Uterus (tissue), 3 donors: ENCODE measurements at regions not wholly inside any gene's neighbourhood (a gene's known extent, or its start where the extent isn't known, plus 50 kb on each side); places are given as distances from the start of the nearest gene placed in this dataset.

Experiments
- DNase-seq, 2 donors: peaks; one replicate each; pipeline ENCODE4 v3.0.0-alpha.2; 2019 to 2020
- H3K27ac ChIP-seq, 2 donors: fragments of 200-600 bp; sonication (generic); 1 replicate in 1 of 2; 2 replicates in 1 of 2; pipeline ENCODE4 v1.5.1; 2016 to 2018
- H3K27me3 ChIP-seq, 2 donors: fragments of 200-600 bp; sonication (generic); one replicate each; pipeline ENCODE4 v1.5.1; 2018 to 2019; ENCODE audit warnings: control low read depth in 1 of 2
- H3K36me3 ChIP-seq, 2 donors: fragments of 200-600 bp; sonication (generic); one replicate each; pipeline ENCODE4 v1.5.1; 2019; ENCODE audit warnings: control low read depth in 1 of 2
- H3K4me1 ChIP-seq, 2 donors: fragments of 200-600 bp; sonication (generic); one replicate each; pipeline ENCODE4 v1.5.1; 2018 to 2019; ENCODE audit warnings: control low read depth in 1 of 2
- H3K4me3 ChIP-seq, 2 donors: fragments of 200-600 bp; sonication (generic); 1 replicate in 1 of 2; 2 replicates in 1 of 2; pipeline ENCODE4 v1.5.1; 2018 to 2019; ENCODE audit warnings: mild to moderate bottlenecking in 1 of 2
- H3K9me3 ChIP-seq, 2 donors: fragments of 200-600 bp; sonication (generic); one replicate each; pipeline ENCODE4 v1.5.1; 2019; ENCODE audit warnings: control low read depth in 1 of 2
- POLR2A ChIP-seq, 2 donors: fragments of 450-650 bp; IDR thresholded peaks; one replicate each; pipeline ENCODE4 v1.6.1; 2016; ENCODE audit warnings: antibody characterized with exemption in 2 of 2, mild to moderate bottlenecking in 1 of 2, moderate library complexity in 1 of 2
- intact Hi-C: fragments of 100-400 bp; cut with DNase I; formaldehyde crosslinking; loops from one replicate; pipeline ENCODE4 v1.15.1; 2023; ENCODE audit warnings: low total_unique reads
- TF ChIP-seq, protein P1 (sequence below), 4 experiments: fragments of 200-600 bp in 2 of 4; fragments of 450-650 bp in 2 of 4; sonication (generic) in 2 of 4; IDR thresholded peaks; one replicate each; pipeline ENCODE4 v1.5.1; 2016 to 2019; ENCODE audit warnings: antibody characterized with exemption in 4 of 4, mild to moderate bottlenecking in 2 of 4, moderate library complexity in 1 of 4
- donor health status: DM: yes; HTN: yes; CAD: no.

DNA sequence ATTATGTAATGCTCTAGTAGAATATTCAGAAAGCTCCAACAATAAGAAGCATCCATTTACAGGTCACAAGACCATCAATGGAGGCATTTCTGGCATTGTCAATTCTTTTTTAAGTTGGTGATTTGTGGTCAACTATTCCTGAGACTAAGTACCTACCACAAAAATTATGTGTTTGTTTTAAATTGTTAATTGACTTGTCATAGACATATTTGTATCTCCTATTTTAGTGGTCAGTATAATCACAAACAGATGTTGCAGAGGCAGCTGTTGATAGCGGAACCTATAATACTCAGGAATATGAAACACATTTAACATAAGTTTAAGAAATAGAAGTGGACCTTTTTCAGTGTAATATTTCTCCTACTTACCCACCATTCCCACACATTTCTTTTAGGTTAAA lies 430.1 kb downstream of the CCDC85A start:
- intact Hi-C loops = no loop called here
- Histone ChIP-seq H3K4me3 (no peak overlapping the region), H3K27me3 (no peaks in the 10 kb centered on the region), H3K27ac (no peak overlapping the region), H3K4me1 (no peaks in the 10 kb centered on the region), H3K9me3 (no peaks in the 10 kb centered on the region), H3K36me3 (no peaks in the 10 kb centered on the region)
- TF ChIP-seq, protein P1, sequence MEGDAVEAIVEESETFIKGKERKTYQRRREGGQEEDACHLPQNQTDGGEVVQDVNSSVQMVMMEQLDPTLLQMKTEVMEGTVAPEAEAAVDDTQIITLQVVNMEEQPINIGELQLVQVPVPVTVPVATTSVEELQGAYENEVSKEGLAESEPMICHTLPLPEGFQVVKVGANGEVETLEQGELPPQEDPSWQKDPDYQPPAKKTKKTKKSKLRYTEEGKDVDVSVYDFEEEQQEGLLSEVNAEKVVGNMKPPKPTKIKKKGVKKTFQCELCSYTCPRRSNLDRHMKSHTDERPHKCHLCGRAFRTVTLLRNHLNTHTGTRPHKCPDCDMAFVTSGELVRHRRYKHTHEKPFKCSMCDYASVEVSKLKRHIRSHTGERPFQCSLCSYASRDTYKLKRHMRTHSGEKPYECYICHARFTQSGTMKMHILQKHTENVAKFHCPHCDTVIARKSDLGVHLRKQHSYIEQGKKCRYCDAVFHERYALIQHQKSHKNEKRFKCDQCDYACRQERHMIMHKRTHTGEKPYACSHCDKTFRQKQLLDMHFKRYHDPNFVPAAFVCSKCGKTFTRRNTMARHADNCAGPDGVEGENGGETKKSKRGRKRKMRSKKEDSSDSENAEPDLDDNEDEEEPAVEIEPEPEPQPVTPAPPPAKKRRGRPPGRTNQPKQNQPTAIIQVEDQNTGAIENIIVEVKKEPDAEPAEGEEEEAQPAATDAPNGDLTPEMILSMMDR (IDR thresholded peaks at IDR 0.05) = no peak
- no peak for TF ChIP-seq POLR2A (IDR thresholded peaks at IDR 0.05)
- DNase-seq = no peak

DNA sequence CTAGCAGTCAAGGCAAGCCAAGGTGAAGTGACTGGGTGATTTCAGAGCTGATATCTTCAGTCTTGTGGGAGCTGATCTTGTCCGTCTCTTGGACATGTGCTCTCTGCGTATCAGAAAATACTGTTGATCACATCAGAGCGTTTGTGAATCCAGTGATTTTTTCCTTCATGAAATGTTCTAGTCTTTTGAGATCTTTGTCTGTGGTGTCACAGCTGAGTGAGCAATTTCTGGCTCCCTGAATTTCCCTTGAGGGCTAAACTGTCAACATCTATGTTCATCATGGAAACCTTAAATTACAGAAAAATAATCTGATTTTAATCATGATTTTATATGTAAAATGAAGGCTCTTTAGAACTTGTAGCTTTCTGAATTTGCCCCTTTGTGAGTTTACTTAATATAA lies 432.0 kb downstream of the CCDC85A start:
- intact Hi-C loops = no loop called here
- no peak overlapping the region for H3K4me3 ChIP-seq

DNA sequence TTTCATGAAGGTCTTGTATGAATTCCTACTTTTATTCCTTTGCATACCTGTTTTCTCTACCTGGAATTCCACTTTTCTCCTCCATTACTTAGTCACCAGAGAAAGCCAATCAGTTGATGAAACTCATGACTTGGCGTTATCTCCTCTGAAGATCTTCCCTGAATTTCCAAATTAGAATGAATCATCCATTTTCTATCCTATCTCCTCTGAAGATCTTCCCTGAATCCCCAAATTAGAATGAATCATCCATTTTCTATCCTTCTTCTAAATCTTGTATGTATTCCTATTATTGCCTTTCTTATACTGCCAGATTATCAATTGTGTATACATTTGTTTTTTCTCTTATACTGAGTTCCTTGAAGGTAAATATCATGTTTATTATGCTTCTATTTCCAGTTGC lies 440.4 kb downstream of the CCDC85A start:
- Histone ChIP-seq H3K9me3 (no peaks in the 10 kb centered on the region), H3K4me1 (no peaks in the 10 kb centered on the region), H3K4me3 (no peak overlapping the region), H3K36me3 (no peaks in the 10 kb centered on the region), H3K27ac (no peak overlapping the region), H3K27me3 (no peaks in the 10 kb centered on the region)
- DNase-seq = no peak
- no peak for TF ChIP-seq POLR2A (IDR thresholded peaks at IDR 0.05)
- TF ChIP-seq, protein P1 (IDR thresholded peaks at IDR 0.05) = no peak
- intact Hi-C loops = no loop called here

More for the DNA sequence above, 432.0 kb downstream of the CCDC85A start:
- TF ChIP-seq POLR2A (IDR thresholded peaks at IDR 0.05) = no peak
- TF ChIP-seq, protein P1 (IDR thresholded peaks at IDR 0.05) = no peak
- Histone ChIP-seq H3K9me3 (no peaks in the 10 kb centered on the region), H3K36me3 (no peaks in the 10 kb centered on the region), H3K27me3 (no peaks in the 10 kb centered on the region), H3K4me1 (no peaks in the 10 kb centered on the region), H3K27ac (no peak overlapping the region)
- no peak for DNase-seq

DNA sequence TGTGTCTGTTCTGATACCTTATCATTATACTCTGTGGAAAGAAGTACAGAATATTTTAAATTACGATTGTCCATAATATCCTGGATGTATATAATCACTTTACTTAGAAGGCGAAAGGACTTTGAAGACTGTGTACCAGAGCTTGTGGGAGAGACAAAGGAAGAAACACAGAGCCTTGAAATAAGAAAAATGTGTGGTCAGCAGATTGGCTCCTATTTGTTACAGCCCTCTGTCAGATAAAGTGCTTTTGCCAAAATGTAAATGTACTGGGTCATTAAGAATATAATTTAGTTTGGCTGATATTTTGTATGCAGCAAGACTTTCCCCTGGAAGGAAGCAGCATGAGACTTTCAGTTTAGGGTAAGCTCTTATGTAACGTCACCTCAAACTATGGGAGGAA lies 443.1 kb downstream of the CCDC85A start:
- no peaks in the 10 kb centered on the region for H3K36me3 ChIP-seq
- H3K4me3 ChIP-seq = no peak overlapping the region
- no peaks in the 10 kb centered on the region for H3K4me1 ChIP-seq
- H3K27ac ChIP-seq = no peak overlapping the region
- no peak for TF ChIP-seq POLR2A (IDR thresholded peaks at IDR 0.05)
- TF ChIP-seq, protein P1 (IDR thresholded peaks at IDR 0.05) = no peak
- DNase-seq = no peak
- H3K9me3 ChIP-seq = no peaks in the 10 kb centered on the region
- H3K27me3 ChIP-seq = no peaks in the 10 kb centered on the region
- intact Hi-C loops = no loop called here

DNA sequence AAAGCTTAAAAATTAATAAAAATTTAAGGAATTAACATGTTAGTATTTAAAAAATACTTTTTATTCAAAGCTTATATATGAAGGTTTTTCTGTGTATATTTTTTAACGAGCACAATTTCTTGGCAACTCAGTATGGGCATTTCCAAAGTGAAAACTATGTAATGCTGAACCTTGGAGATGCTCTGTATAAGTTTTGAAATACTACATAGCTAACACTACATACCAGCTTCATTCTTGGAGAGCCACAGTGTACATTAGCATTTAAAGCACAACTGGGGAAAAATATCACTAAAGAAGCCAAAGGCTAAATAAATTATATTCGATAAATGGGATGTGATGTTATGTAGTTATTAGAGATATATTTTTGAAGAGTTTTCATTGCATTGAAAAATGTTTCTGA lies 446.5 kb downstream of the CCDC85A start:
- Histone ChIP-seq H3K9me3 (no peaks in the 10 kb centered on the region), H3K27ac (no peak overlapping the region), H3K4me1 (no peaks in the 10 kb centered on the region), H3K27me3 (no peaks in the 10 kb centered on the region), H3K4me3 (no peak overlapping the region), H3K36me3 (no peaks in the 10 kb centered on the region)
- intact Hi-C loops = no loop called here
- TF ChIP-seq POLR2A (IDR thresholded peaks at IDR 0.05) = no peak
- TF ChIP-seq, protein P1 (IDR thresholded peaks at IDR 0.05) = no peak
- no peak for DNase-seq
